Astrocyte of the cerebellum (primary cell): ENCODE measurements at regions not wholly inside any gene's neighbourhood (a gene's known extent, or its start where the extent isn't known, plus 50 kb on each side); places are given as distances from the start of the nearest gene placed in this dataset.

Experiments used
- DNase-seq: peaks from one replicate; pipeline ENCODE4 v3.0.0-alpha.2; 2011; ENCODE audit warnings: low read depth
- H3K4me3 ChIP-seq: 2 replicates; pipeline ENCODE4 v1.5.1; 2011; ENCODE audit warnings: mild to moderate bottlenecking, low read depth, low read length, moderate library complexity
- CTCF ChIP-seq: IDR thresholded peaks from 2 replicates; pipeline ENCODE4 v1.5.1; 2012; ENCODE audit warnings: low read length, low read depth, moderate library complexity, mild to moderate bottlenecking; ENCODE audit errors: missing control alignments
- in situ Hi-C: cut with HindIII; loops from 2 replicates; pipeline ENCODE4 v1.10.0; 2017; ENCODE audit warnings: low sequenced_read_pairs

GRCh38 chr3:147672436-147672835 is 263.3 kb downstream of the ZIC1 start:
- DNase-seq = no peak
- in situ Hi-C loops = no loop called here
- H3K4me3 ChIP-seq = no peak overlapping the region
- no peak for TF ChIP-seq CTCF

DNA sequence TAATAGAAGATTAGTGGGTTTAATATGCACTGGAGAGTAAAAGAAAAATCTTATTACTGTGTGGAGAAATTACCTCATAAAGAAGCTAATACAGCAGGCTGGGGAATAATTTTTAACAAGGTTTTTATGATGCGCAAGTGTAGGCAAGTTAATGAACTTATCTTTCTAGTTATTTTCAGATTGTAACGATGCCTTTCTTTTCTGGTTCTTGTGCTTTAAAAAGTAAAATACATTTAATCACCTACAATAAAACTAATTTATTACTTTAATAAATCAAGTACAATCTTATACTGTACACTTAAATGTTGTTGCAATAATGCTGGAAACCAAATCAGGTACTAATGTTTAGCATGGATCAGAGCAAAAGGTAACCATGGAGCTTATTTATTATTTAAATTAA is 266.6 kb downstream of the ZIC1 start:
- TF ChIP-seq CTCF = no peak
- H3K4me3 ChIP-seq = no peak overlapping the region
- in situ Hi-C loops = no loop called here
- DNase-seq = no peak

GRCh38 chr3:147680837-147681483 is 271.8 kb downstream of the ZIC1 start:
- no peak for DNase-seq
- in situ Hi-C loops = no loop called here

DNA sequence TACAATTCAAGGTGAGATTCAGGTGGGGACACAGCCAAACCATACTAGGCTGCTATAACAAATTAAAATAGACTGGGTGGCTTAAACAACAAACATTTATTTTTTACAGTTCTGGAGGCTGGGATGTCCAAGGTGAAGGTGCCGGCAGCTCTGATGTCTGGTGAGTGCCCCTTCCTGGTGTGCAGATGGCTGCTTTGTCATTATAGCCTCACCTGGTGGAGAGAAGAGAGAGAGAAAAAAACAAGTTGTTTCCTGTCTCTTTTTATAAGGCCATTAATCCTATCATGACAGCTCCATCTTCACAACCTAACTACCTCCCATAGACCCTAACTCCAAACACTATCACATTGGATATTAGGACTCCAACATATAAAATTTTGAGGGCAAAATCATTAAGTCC is 279.7 kb downstream of the ZIC1 start:
- no peak for DNase-seq
- in situ Hi-C loops = no loop called here

More at GRCh38 chr3:147680837-147681483, 271.8 kb downstream of the ZIC1 start:
- no peak overlapping the region for H3K4me3 ChIP-seq
- no peak for TF ChIP-seq CTCF

DNA sequence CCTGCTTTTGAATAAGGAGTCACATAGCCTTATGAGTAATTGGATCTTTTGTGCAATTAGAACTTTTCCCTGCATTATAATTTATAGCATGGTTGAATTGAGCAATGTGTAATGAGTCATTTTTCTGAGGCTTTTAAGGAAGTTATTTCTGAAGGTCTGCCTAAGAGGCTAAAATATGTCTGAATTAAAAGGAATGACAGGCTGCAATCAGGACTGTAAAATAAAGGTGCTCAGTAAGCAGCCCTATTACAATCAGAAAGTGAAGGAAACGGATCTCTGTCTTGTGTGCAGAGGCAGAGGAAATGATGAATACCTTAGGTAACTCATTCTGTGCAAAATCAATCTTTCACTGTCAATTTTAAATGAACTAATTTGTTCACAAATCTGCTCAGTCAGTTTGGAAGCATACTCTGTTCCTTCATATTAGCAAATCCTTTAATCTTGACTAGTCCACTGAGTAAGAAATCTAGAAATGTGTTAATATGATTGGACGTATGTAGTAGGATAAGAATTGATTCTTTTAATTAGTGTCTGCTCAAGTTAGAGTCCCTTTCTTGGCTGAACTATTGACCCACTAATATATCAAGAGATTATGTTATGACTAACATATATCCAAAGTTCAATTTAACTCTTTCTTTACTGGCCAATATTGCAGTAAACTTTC is 290.1 kb downstream of the ZIC1 start:
- DNase-seq = peak; percentile 43
- H3K4me3 ChIP-seq = no peak overlapping the region
- in situ Hi-C loops = no loop called here
- no peak for TF ChIP-seq CTCF

More for the DNA sequence above, 279.7 kb downstream of the ZIC1 start:
- H3K4me3 ChIP-seq = no peak overlapping the region
- no peak for TF ChIP-seq CTCF

GRCh38 chr3:147701195-147701594 is 292.0 kb downstream of the ZIC1 start:
- in situ Hi-C loops = no loop called here
- DNase-seq = no peak
- H3K4me3 ChIP-seq = no peak overlapping the region
- no peak for TF ChIP-seq CTCF
